PC-3 (cell line): ENCODE measurements at regions not wholly inside any gene's neighbourhood (a gene's known extent, or its start where the extent isn't known, plus 50 kb on each side); places are given as distances from the start of the nearest gene placed in this dataset.

Source experiments
- EZH2 ChIP-seq: fragments of 300-600 bp; sonication (generic); IDR thresholded peaks from one replicate; pipeline ENCODE4 v1.6.1; 2017; ENCODE audit warnings: antibody characterized with exemption, mild to moderate bottlenecking, low read length; ENCODE audit not compliant: unreplicated experiment
- TF ChIP-seq, protein P1 (sequence below): fragments of 300-600 bp; sonication (generic); conservative IDR thresholded peaks from 2 replicates; pipeline ENCODE4 v1.5.1; 2017; ENCODE audit warnings: antibody characterized with exemption, low read depth, mild to moderate bottlenecking, low read length

GRCh38 chr7:13115157-13115772 lies 427.8 kb downstream of the ARL4A start:
- no peak for TF ChIP-seq EZH2
- TF ChIP-seq, protein P1, sequence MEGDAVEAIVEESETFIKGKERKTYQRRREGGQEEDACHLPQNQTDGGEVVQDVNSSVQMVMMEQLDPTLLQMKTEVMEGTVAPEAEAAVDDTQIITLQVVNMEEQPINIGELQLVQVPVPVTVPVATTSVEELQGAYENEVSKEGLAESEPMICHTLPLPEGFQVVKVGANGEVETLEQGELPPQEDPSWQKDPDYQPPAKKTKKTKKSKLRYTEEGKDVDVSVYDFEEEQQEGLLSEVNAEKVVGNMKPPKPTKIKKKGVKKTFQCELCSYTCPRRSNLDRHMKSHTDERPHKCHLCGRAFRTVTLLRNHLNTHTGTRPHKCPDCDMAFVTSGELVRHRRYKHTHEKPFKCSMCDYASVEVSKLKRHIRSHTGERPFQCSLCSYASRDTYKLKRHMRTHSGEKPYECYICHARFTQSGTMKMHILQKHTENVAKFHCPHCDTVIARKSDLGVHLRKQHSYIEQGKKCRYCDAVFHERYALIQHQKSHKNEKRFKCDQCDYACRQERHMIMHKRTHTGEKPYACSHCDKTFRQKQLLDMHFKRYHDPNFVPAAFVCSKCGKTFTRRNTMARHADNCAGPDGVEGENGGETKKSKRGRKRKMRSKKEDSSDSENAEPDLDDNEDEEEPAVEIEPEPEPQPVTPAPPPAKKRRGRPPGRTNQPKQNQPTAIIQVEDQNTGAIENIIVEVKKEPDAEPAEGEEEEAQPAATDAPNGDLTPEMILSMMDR = no peak
